Hepatocyte (in vitro differentiated cells): ENCODE measurements at regions not wholly inside any gene's neighbourhood (a gene's known extent, or its start where the extent isn't known, plus 50 kb on each side); places are given as distances from the start of the nearest gene placed in this dataset.
"Not testable (repeated sequence)": the region's sequence is repeated elsewhere in the genome, so short reads cannot be mapped to it uniquely, and the experiment has no call there.

Experiments used
- DNase-seq: peaks from one replicate; pipeline ENCODE4 v3.0.0-alpha.2; 2016; ENCODE audit warnings: low spot score
- H2AFZ ChIP-seq: fragments of 200-600 bp; sonication (generic); 2 replicates; pipeline ENCODE4 v1.6.0; 2016; ENCODE audit warnings: antibody characterized with exemption, mild to moderate bottlenecking
- H3K27ac ChIP-seq: fragments of 200-600 bp; sonication (generic); 2 replicates; pipeline ENCODE4 v1.5.1; 2016; ENCODE audit warnings: mild to moderate bottlenecking
- H3K27me3 ChIP-seq: fragments of 200-600 bp; sonication (generic); 2 replicates; pipeline ENCODE4 v1.6.1; 2016
- H3K36me3 ChIP-seq: fragments of 200-600 bp; sonication (generic); replicated peaks from 2 replicates; pipeline ENCODE4 v1.5.1; 2016; ENCODE audit warnings: low read depth; ENCODE audit not compliant: insufficient read depth
- H3K4me1 ChIP-seq: fragments of 200-600 bp; sonication (generic); 2 replicates; pipeline ENCODE4 v1.5.1; 2016; ENCODE audit warnings: mild to moderate bottlenecking, moderate library complexity; ENCODE audit not compliant: insufficient read depth
- H3K4me2 ChIP-seq: fragments of 200-600 bp; sonication (generic); 2 replicates; pipeline ENCODE4 v1.6.0; 2016
- H3K4me3 ChIP-seq: fragments of 200-600 bp; sonication (generic); 2 replicates; pipeline ENCODE4 v1.5.1; 2016; ENCODE audit warnings: mild to moderate bottlenecking
- H3K79me2 ChIP-seq: fragments of 200-600 bp; sonication (generic); 2 replicates; pipeline ENCODE4 v1.6.0; 2017; ENCODE audit warnings: mild to moderate bottlenecking
- H3K9me2 ChIP-seq: fragments of 200-600 bp; sonication (generic); replicated peaks from 2 replicates; pipeline ENCODE4 v1.6.0; 2017; ENCODE audit warnings: mild to moderate bottlenecking; ENCODE audit not compliant: insufficient read depth
- H3K9me3 ChIP-seq: fragments of 200-600 bp; sonication (generic); 2 replicates; pipeline ENCODE4 v1.5.1; 2016; ENCODE audit warnings: low read depth, mild to moderate bottlenecking
- H4K20me1 ChIP-seq: fragments of 200-600 bp; sonication (generic); 2 replicates; pipeline ENCODE4 v1.6.0; 2016; ENCODE audit warnings: mild to moderate bottlenecking; ENCODE audit not compliant: insufficient read depth, poor library complexity, severe bottlenecking
- WGBS: methylation state at CpG from one replicate; pipeline ENCODE4 v1.1.6; 2016; ENCODE audit warnings: low lambda C conversion rate; ENCODE audit errors: missing lambda C conversion rate; 5-methylcytosine and 5-hydroxymethylcytosine counted together
- TF ChIP-seq, protein P1 (sequence below): fragments of 200-600 bp; sonication (generic); IDR thresholded peaks from 2 replicates; pipeline ENCODE4 v1.5.1; 2016; ENCODE audit warnings: antibody characterized with exemption, mild to moderate bottlenecking; ENCODE audit not compliant: poor library complexity

DNA sequence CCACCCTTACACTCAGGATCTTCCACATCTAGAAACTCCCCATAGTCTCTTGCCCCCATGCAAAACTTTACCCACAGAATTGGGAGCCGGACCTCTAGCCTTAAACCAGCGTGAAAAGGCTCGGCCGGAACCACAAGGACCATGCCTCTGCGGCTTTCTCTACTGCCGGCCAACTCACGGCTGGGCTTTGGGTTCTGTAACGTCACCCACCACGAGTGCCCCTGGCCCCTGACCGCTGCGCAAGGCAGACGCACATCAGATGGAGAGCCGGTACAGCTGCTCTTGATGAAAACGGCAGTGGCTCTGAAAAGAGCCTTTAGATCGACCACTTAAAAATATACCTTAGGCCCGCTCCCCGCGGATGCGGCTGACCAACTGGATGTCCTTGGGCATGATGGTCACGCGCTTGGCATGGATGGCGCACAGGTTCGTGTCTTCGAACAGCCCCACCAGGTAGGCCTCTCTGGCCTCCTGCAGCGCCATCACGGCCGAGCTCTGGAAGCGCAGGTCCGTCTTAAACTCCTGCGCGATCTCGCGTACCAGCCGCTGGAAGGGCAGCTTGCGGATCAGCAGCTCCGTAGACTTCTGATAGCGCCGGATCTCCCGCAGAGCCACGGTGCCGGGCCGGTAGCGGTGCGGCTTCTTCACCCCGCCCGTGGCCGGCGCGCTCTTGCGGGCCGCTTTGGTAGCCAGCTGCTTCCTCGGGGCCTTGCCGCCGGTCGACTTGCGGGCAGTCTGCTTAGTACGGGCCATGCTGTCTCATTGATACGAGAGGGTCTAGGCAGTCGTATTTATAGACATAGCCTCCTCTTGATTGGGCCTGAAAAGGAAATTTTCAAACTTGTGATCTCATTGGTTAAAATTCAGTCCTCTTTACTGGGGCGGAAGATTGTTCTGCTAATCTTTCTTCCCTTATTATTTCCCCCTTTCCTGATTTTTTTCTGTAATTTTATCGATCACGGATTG lies 66.3 kb downstream of the FAM72C start:
- H3K9me2 ChIP-seq, H4K20me1 ChIP-seq, H3K27ac ChIP-seq, H3K36me3 ChIP-seq, H3K9me3 ChIP-seq, H3K4me3 ChIP-seq, H3K27me3 ChIP-seq, H2AFZ ChIP-seq, H3K4me1 ChIP-seq, H3K79me2 ChIP-seq, DNase-seq, H3K4me2 ChIP-seq: not testable (repeated sequence)
- WGBS = 92% methylated on average over 51 of the region's 62 CpGs

DNA sequence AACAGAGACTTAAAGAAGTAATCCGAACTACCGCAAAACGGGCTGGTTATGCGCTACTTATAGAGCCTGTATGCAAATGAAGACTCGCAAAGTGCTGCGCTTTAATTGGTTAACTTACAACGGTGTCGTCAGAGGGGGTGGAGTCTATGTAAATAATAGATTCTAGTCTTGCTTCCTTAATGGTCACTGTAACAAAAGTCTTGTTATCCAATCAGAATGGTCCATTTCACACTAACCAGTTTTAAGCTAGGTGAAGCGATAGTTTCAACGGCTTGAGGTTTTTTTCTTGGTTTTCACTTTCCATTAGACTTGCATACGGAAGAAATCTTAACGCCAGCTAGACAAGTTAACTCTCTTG lies 67.2 kb downstream of the FAM72C start:
- H3K4me2 ChIP-seq, H3K4me1 ChIP-seq, H4K20me1 ChIP-seq, H3K27ac ChIP-seq, H3K9me2 ChIP-seq, H3K36me3 ChIP-seq, H3K9me3 ChIP-seq, H3K27me3 ChIP-seq, H2AFZ ChIP-seq, H3K79me2 ChIP-seq, DNase-seq, H3K4me3 ChIP-seq: not testable (repeated sequence)
- WGBS = 93% methylated on average over 11 of the region's 12 CpGs

DNA sequence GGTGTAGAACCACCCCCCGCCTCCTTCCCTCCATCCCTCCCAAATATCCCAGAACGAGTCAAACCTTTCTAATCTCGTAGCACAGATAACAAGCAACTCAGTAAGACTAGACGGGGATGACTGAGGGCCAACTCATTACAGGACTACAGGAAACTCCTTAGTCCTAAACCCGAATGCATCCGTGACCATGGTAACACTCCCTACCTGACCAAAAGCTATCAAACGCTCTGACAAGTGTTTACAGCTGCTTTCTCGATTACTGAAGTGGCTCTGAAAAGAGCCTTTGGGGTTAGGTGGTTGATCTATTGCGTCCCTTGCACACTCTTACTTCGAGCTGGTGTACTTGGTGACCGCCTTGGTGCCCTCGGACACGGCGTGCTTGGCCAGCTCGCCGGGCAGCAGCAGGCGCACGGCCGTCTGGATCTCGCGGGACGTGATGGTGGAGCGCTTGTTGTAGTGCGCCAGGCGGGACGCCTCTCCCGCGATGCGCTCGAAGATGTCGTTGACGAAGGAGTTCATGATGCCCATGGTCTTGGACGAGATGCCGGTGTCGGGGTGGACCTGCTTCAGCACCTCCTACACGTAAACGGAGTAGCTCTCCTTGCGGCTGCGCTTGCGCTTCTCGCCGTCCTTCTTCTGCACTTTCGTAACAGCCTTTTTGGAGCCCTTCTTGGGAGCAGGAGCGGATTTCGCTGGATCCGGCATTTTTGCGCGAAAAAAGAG lies 67.7 kb downstream of the FAM72C start:
- not testable (repeated sequence) for H3K9me2 ChIP-seq, DNase-seq, H2AFZ ChIP-seq, H3K4me2 ChIP-seq, H3K36me3 ChIP-seq, H4K20me1 ChIP-seq, H3K79me2 ChIP-seq, H3K9me3 ChIP-seq, H3K27me3 ChIP-seq, H3K27ac ChIP-seq, H3K4me3 ChIP-seq, H3K4me1 ChIP-seq
- 88% methylated on average over 20 of the region's 48 CpGs for WGBS

DNA sequence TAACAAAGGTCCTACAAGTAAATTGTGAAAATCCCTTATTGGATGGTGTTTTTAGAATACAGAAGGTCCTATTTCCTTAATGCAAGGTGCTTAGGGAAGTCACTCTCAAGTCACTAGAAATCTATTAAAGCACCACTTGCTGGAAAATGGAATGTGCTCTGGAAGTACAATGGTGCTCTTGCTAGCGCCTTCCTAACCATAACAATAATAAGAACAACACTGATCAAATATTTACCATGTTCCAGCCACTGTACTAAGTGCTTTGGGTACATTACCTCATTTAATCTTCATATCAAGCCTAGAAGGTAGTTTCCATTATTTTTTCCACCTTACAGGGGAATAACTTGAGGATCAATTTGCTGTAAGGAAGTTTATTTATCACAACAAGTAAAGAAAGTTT lies 75.4 kb downstream of the FAM72C start:
- not testable (repeated sequence) for H3K4me1 ChIP-seq, H3K4me3 ChIP-seq, H3K27me3 ChIP-seq, H3K27ac ChIP-seq, H2AFZ ChIP-seq, DNase-seq, H4K20me1 ChIP-seq, H3K9me2 ChIP-seq, H3K79me2 ChIP-seq, H3K9me3 ChIP-seq, H3K4me2 ChIP-seq, H3K36me3 ChIP-seq
- WGBS = 14% methylated on average over 1 of the region's 1 CpG

GRCh38 chr1:143884932-143885574 lies 86.7 kb downstream of the FAM72C start:
- not testable (repeated sequence) for H3K36me3 ChIP-seq, H3K27me3 ChIP-seq, H2AFZ ChIP-seq, H3K4me2 ChIP-seq, H4K20me1 ChIP-seq, H3K9me3 ChIP-seq, H3K27ac ChIP-seq, H3K4me1 ChIP-seq, H3K79me2 ChIP-seq, H3K4me3 ChIP-seq, H3K9me2 ChIP-seq
- peak; percentile 35 for DNase-seq
- WGBS = 56% methylated on average over 8 of the region's 53 CpGs
- TF ChIP-seq, protein P1, sequence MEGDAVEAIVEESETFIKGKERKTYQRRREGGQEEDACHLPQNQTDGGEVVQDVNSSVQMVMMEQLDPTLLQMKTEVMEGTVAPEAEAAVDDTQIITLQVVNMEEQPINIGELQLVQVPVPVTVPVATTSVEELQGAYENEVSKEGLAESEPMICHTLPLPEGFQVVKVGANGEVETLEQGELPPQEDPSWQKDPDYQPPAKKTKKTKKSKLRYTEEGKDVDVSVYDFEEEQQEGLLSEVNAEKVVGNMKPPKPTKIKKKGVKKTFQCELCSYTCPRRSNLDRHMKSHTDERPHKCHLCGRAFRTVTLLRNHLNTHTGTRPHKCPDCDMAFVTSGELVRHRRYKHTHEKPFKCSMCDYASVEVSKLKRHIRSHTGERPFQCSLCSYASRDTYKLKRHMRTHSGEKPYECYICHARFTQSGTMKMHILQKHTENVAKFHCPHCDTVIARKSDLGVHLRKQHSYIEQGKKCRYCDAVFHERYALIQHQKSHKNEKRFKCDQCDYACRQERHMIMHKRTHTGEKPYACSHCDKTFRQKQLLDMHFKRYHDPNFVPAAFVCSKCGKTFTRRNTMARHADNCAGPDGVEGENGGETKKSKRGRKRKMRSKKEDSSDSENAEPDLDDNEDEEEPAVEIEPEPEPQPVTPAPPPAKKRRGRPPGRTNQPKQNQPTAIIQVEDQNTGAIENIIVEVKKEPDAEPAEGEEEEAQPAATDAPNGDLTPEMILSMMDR = peak; percentile 39
